ENCODE measurements at regions not wholly inside any gene's neighbourhood (a gene's known extent, or its start where the extent isn't known, plus 50 kb on each side); places are given as distances from the start of the nearest gene placed in this dataset.

- TF ChIP-seq, protein P1, sequence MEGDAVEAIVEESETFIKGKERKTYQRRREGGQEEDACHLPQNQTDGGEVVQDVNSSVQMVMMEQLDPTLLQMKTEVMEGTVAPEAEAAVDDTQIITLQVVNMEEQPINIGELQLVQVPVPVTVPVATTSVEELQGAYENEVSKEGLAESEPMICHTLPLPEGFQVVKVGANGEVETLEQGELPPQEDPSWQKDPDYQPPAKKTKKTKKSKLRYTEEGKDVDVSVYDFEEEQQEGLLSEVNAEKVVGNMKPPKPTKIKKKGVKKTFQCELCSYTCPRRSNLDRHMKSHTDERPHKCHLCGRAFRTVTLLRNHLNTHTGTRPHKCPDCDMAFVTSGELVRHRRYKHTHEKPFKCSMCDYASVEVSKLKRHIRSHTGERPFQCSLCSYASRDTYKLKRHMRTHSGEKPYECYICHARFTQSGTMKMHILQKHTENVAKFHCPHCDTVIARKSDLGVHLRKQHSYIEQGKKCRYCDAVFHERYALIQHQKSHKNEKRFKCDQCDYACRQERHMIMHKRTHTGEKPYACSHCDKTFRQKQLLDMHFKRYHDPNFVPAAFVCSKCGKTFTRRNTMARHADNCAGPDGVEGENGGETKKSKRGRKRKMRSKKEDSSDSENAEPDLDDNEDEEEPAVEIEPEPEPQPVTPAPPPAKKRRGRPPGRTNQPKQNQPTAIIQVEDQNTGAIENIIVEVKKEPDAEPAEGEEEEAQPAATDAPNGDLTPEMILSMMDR (IDR thresholded peaks at IDR 0.05; ENCODE audit: low read length): no peak
- no peak for TF ChIP-seq EZH2phosphoT487 (IDR thresholded peaks at IDR 0.05; ENCODE audit: low read length)
These were observed 178.7 kb downstream of the PLK2 start for GRCh38 chr5:58281189-58281588.

Measured in MM.1S (cell line).